H1 (cell line): ENCODE measurements at regions not wholly inside any gene's neighbourhood (a gene's known extent, or its start where the extent isn't known, plus 50 kb on each side); places are given as distances from the start of the nearest gene placed in this dataset.

ENCODE experiments used
- ATF2 ChIP-seq: IDR thresholded peaks from 2 replicates; pipeline ENCODE4 v1.6.1; 2012; ENCODE audit warnings: low read length, inconsistent platforms
- CBX8 ChIP-seq: fragments of 300-800, 300-1000 bp; sonication (generic); IDR thresholded peaks from 2 replicates; pipeline ENCODE4 v1.7.1; 2016; ENCODE audit warnings: low read depth, low read length, borderline replicate concordance
- CEBPB ChIP-seq: IDR thresholded peaks from 2 replicates; pipeline ENCODE4 v1.6.1; 2012; ENCODE audit warnings: low read depth, low read length
- CHD2 ChIP-seq: IDR thresholded peaks from 2 replicates; pipeline ENCODE4 v1.6.1; 2012; ENCODE audit warnings: low read length, improper control_type of control experiment
- E2F6 ChIP-seq: IDR thresholded peaks from 2 replicates; pipeline ENCODE4 v1.6.1; 2012; ENCODE audit warnings: inconsistent platforms
- SRF ChIP-seq: IDR thresholded peaks from 2 replicates; pipeline ENCODE4 v1.6.1; 2011; ENCODE audit warnings: mild to moderate bottlenecking, low read depth, low read length, moderate library complexity

GRCh38 chr12:74980510-74980909 is 229.1 kb downstream of the KCNC2 start (continued):
- no peak for TF ChIP-seq SRF
- no peak for TF ChIP-seq CBX8
- no peak for TF ChIP-seq CEBPB
- no peak for TF ChIP-seq E2F6
- no peak for TF ChIP-seq ATF2
- no peak for TF ChIP-seq CHD2
